Upper lobe of left lung (tissue), 6 donors: ENCODE measurements at regions not wholly inside any gene's neighbourhood (a gene's known extent, or its start where the extent isn't known, plus 50 kb on each side); places are given as distances from the start of the nearest gene placed in this dataset.

ENCODE experiments used
- ATAC-seq, 2 donors: fragments of 200-7000 bp; cut with Tn5 transposase; one replicate each; pipeline ENCODE4 v1.9.1; 2022; ENCODE audit warnings: mild to moderate bottlenecking in 2 of 2, moderate library complexity in 2 of 2; ENCODE audit not compliant: low FRiP score in 2 of 2
- DNase-seq, 2 donors: peaks; one replicate each; pipeline ENCODE4 v3.0.0-alpha.2; 2019 to 2020
- H3K27ac ChIP-seq, 4 donors: fragments of 200-600 bp; sonication (generic); one replicate each; pipeline ENCODE4 v1.5.1; 2016 to 2019
- H3K27me3 ChIP-seq, 4 donors: fragments of 200-600 bp; sonication (generic); one replicate each; pipeline ENCODE4 v1.5.1; 2017 to 2019
- H3K36me3 ChIP-seq, 4 donors: fragments of 200-600 bp; sonication (generic); one replicate each; pipeline ENCODE4 v1.5.1; 2016 to 2019
- H3K4me1 ChIP-seq, 4 donors: fragments of 200-600 bp; sonication (generic); one replicate each; pipeline ENCODE4 v1.5.1; 2018 to 2019
- H3K4me3 ChIP-seq, 4 donors: fragments of 200-600 bp; sonication (generic); one replicate each; pipeline ENCODE4 v1.5.1; 2017 to 2019; ENCODE audit warnings: mild to moderate bottlenecking in 2 of 4, moderate library complexity in 1 of 4
- H3K9me3 ChIP-seq, 4 donors: fragments of 200-600 bp; sonication (generic); one replicate each; pipeline ENCODE4 v1.5.1; 2018 to 2019
- CTCF ChIP-seq, 6 experiments: fragments of 450-650 bp in 4 of 6; fragments of 200-600 bp in 2 of 6; sonication (generic) in 2 of 6; IDR thresholded peaks; one replicate each; pipeline ENCODE4 v1.5.1; 2016 to 2019; ENCODE audit warnings: antibody characterized with exemption in 6 of 6
- EP300 ChIP-seq, 4 donors: sonication (generic); formaldehyde crosslinking; IDR thresholded peaks; one replicate each; pipeline ENCODE4 v1.5.1; 2017; ENCODE audit warnings: antibody characterized with exemption in 4 of 4, control low read depth in 2 of 4
- POLR2A ChIP-seq, 4 donors: fragments of 450-650 bp; IDR thresholded peaks; one replicate each; pipeline ENCODE4 v1.5.1; 2016 to 2017; ENCODE audit warnings: antibody characterized with exemption in 4 of 4, mild to moderate bottlenecking in 2 of 4
- POLR2AphosphoS5 ChIP-seq, 2 donors: sonication (generic); formaldehyde crosslinking; IDR thresholded peaks; one replicate each; pipeline ENCODE4 v1.5.1; 2017; ENCODE audit warnings: antibody characterized with exemption in 2 of 2
- WGBS, 2 donors: methylation state at CpG; one replicate each; pipeline ENCODE4 v1.1.5; 2017 to 2018; 5-methylcytosine and 5-hydroxymethylcytosine counted together
- donor health status: DM: no; HTN: no; CAD: no; lungs with moderate emphysema.
- donor health status: DM: no; HTN: yes; CAD: no; lungs with severe emphysema.

GRCh38 chrX:150219374-150220185 lies 143.5 kb upstream of the MAMLD1 start:
- no peaks in the 10 kb centered on the region for H3K4me1 ChIP-seq
- DNase-seq (no peak), ATAC-seq (no peak)
- H3K27ac ChIP-seq, result no peak overlapping the region
- H3K4me3 ChIP-seq, result no peak overlapping the region
- H3K9me3 ChIP-seq, result no peaks in the 10 kb centered on the region
- no peaks in the 10 kb centered on the region for H3K27me3 ChIP-seq
- WGBS, 2 donors, result 61 to 77% methylated on average over 6 to 15 of the region's 17 CpGs
- H3K36me3 ChIP-seq, result no peaks in the 10 kb centered on the region
- TF ChIP-seq POLR2AphosphoS5 (IDR thresholded peaks at IDR 0.05), result no peak
- TF ChIP-seq POLR2A (IDR thresholded peaks at IDR 0.05), result no peak
- TF ChIP-seq EP300 (IDR thresholded peaks at IDR 0.05), result no peak
- TF ChIP-seq CTCF (IDR thresholded peaks at IDR 0.05), result no peak

- no peaks in the 10 kb centered on the region for H3K9me3 ChIP-seq
- DNase-seq (no peak), ATAC-seq (no peak)
- H3K27me3 ChIP-seq, result no peaks in the 10 kb centered on the region
- no peak overlapping the region for H3K4me3 ChIP-seq
- H3K36me3 ChIP-seq, result no peaks in the 10 kb centered on the region
- 78 to 95% methylated on average over 10 to 12 of the region's 12 CpGs for WGBS, 2 donors
- H3K27ac ChIP-seq, result no peak overlapping the region
- H3K4me1 ChIP-seq, result no peaks in the 10 kb centered on the region
- no peak for TF ChIP-seq POLR2AphosphoS5 (IDR thresholded peaks at IDR 0.05)
- no peak for TF ChIP-seq EP300 (IDR thresholded peaks at IDR 0.05)
- no peak for TF ChIP-seq CTCF (IDR thresholded peaks at IDR 0.05)
- no peak for TF ChIP-seq POLR2A (IDR thresholded peaks at IDR 0.05)
Observed at GRCh38 chrX:150223176-150224015, 139.7 kb upstream of the MAMLD1 start.

- H3K4me1 ChIP-seq, result no peaks in the 10 kb centered on the region
- TF ChIP-seq EP300 (IDR thresholded peaks at IDR 0.05) (no peak), POLR2A (IDR thresholded peaks at IDR 0.05) (no peak), CTCF (IDR thresholded peaks at IDR 0.05) (no peak), POLR2AphosphoS5 (IDR thresholded peaks at IDR 0.05) (no peak)
- no peak overlapping the region for H3K4me3 ChIP-seq
- no peak overlapping the region for H3K27ac ChIP-seq
- ATAC-seq (no peak), DNase-seq (no peak)
- H3K27me3 ChIP-seq, result no peaks in the 10 kb centered on the region
- 66% methylated on average over 3 of the region's 3 CpGs; no CpG with 5 or more reads in 1 of the 2 donors for WGBS, 2 donors
- no peaks in the 10 kb centered on the region for H3K9me3 ChIP-seq
- no peaks in the 10 kb centered on the region for H3K36me3 ChIP-seq
Observed at GRCh38 chrX:150224676-150225075, 138.4 kb upstream of the MAMLD1 start.

- ATAC-seq (no peak), DNase-seq (no peak)
- Histone ChIP-seq H3K27me3 (no peaks in the 10 kb centered on the region), H3K36me3 (no peaks in the 10 kb centered on the region), H3K4me3 (no peak overlapping the region), H3K4me1 (no peaks in the 10 kb centered on the region), H3K27ac (no peak overlapping the region), H3K9me3 (no peaks in the 10 kb centered on the region)
- WGBS, 2 donors, result 67 to 100% methylated on average over 2 to 3 of the region's 3 CpGs
- TF ChIP-seq EP300 (IDR thresholded peaks at IDR 0.05), result no peak
- TF ChIP-seq POLR2AphosphoS5 (IDR thresholded peaks at IDR 0.05), result no peak
- TF ChIP-seq CTCF (IDR thresholded peaks at IDR 0.05), result no peak
- no peak for TF ChIP-seq POLR2A (IDR thresholded peaks at IDR 0.05)
Observed at GRCh38 chrX:150225266-150225665, 137.9 kb upstream of the MAMLD1 start.
